ENCODE measurements at regions not wholly inside any gene's neighbourhood (a gene's known extent, or its start where the extent isn't known, plus 50 kb on each side); places are given as distances from the start of the nearest gene placed in this dataset.

GRCh38 chr22:27195094-27195493 is 537.7 kb downstream of the MIAT start:
- Histone ChIP-seq H3K4me3 (ENCODE audit: low read length in 2 of 2) (peak overlapping the region in 1 of 2 donors; percentile 15), H3K9ac (ENCODE audit: low read length in 2 of 2) (peak overlapping the region in 1 of 2 donors; percentile 25), H3K27me3 (ENCODE audit: control insufficient read depth in 1 of 2, insufficient read depth in 2 of 2, low read length in 2 of 2) (no peaks in the 10 kb centered on the region), H3K9me3 (ENCODE audit: control insufficient read depth in 2 of 2, low read length in 2 of 2) (peaks cover 0 to 2% of the 10 kb centered on the region in 2 donors), H3K36me3 (ENCODE audit: control insufficient read depth in 2 of 2, insufficient read depth in 2 of 2, low read length in 2 of 2) (no peaks in the 10 kb centered on the region), H3K27ac (ENCODE audit: low read length) (peak overlapping the region; percentile 67), H3K4me1 (ENCODE audit: control insufficient read depth, insufficient read depth, low read length) (peaks cover 14% of the 10 kb centered on the region)

GRCh38 chr22:27195494-27195893 is 538.1 kb downstream of the MIAT start:
- Histone ChIP-seq H3K27ac (ENCODE audit: low read length) (peak overlapping the region; percentile 67), H3K4me3 (ENCODE audit: low read length in 2 of 2) (peak overlapping the region in 1 of 2 donors; percentile 15), H3K9ac (ENCODE audit: low read length in 2 of 2) (no peak overlapping the region), H3K4me1 (ENCODE audit: control insufficient read depth, insufficient read depth, low read length) (peaks cover 14% of the 10 kb centered on the region), H3K9me3 (ENCODE audit: control insufficient read depth in 2 of 2, low read length in 2 of 2) (peaks cover 0 to 2% of the 10 kb centered on the region in 2 donors), H3K27me3 (ENCODE audit: control insufficient read depth in 1 of 2, insufficient read depth in 2 of 2, low read length in 2 of 2) (no peaks in the 10 kb centered on the region), H3K36me3 (ENCODE audit: control insufficient read depth in 2 of 2, insufficient read depth in 2 of 2, low read length in 2 of 2) (no peaks in the 10 kb centered on the region)

GRCh38 chr22:27196606-27197005 is 539.2 kb downstream of the MIAT start:
- no peak overlapping the region for H3K9ac ChIP-seq (ENCODE audit: low read length in 2 of 2)
- no peak overlapping the region for H3K27ac ChIP-seq (ENCODE audit: low read length)
- H3K9me3 ChIP-seq (ENCODE audit: control insufficient read depth in 2 of 2, low read length in 2 of 2), result peaks cover 0 to 2% of the 10 kb centered on the region in 2 donors
- peaks cover 14% of the 10 kb centered on the region for H3K4me1 ChIP-seq (ENCODE audit: control insufficient read depth, insufficient read depth, low read length)
- H3K27me3 ChIP-seq (ENCODE audit: control insufficient read depth in 1 of 2, insufficient read depth in 2 of 2, low read length in 2 of 2), result no peaks in the 10 kb centered on the region
- no peak overlapping the region for H3K4me3 ChIP-seq (ENCODE audit: low read length in 2 of 2)
- no peaks in the 10 kb centered on the region for H3K36me3 ChIP-seq (ENCODE audit: control insufficient read depth in 2 of 2, insufficient read depth in 2 of 2, low read length in 2 of 2)

- peaks cover 14% of the 10 kb centered on the region for H3K4me1 ChIP-seq (ENCODE audit: control insufficient read depth, insufficient read depth, low read length)
- peaks cover 0 to 2% of the 10 kb centered on the region in 2 donors for H3K9me3 ChIP-seq (ENCODE audit: control insufficient read depth in 2 of 2, low read length in 2 of 2)
- no peak overlapping the region for H3K4me3 ChIP-seq (ENCODE audit: low read length in 2 of 2)
- no peak overlapping the region for H3K27ac ChIP-seq (ENCODE audit: low read length)
- no peak overlapping the region for H3K9ac ChIP-seq (ENCODE audit: low read length in 2 of 2)
- no peaks in the 10 kb centered on the region for H3K27me3 ChIP-seq (ENCODE audit: control insufficient read depth in 1 of 2, insufficient read depth in 2 of 2, low read length in 2 of 2)
- no peaks in the 10 kb centered on the region for H3K36me3 ChIP-seq (ENCODE audit: control insufficient read depth in 2 of 2, insufficient read depth in 2 of 2, low read length in 2 of 2)
These were observed 539.7 kb downstream of the MIAT start for GRCh38 chr22:27197052-27197451.

GRCh38 chr22:27197618-27198017 is 540.2 kb downstream of the MIAT start:
- H3K9ac ChIP-seq (ENCODE audit: low read length in 2 of 2), result no peak overlapping the region
- no peaks in the 10 kb centered on the region for H3K27me3 ChIP-seq (ENCODE audit: control insufficient read depth in 1 of 2, insufficient read depth in 2 of 2, low read length in 2 of 2)
- peaks cover 10% of the 10 kb centered on the region for H3K4me1 ChIP-seq (ENCODE audit: control insufficient read depth, insufficient read depth, low read length)
- no peaks in the 10 kb centered on the region for H3K36me3 ChIP-seq (ENCODE audit: control insufficient read depth in 2 of 2, insufficient read depth in 2 of 2, low read length in 2 of 2)
- no peak overlapping the region for H3K27ac ChIP-seq (ENCODE audit: low read length)
- H3K9me3 ChIP-seq (ENCODE audit: control insufficient read depth in 2 of 2, low read length in 2 of 2), result peaks cover 0 to 2% of the 10 kb centered on the region in 2 donors
- H3K4me3 ChIP-seq (ENCODE audit: low read length in 2 of 2), result no peak overlapping the region

- Histone ChIP-seq H3K4me3 (ENCODE audit: low read length in 2 of 2) (no peak overlapping the region), H3K36me3 (ENCODE audit: control insufficient read depth in 2 of 2, insufficient read depth in 2 of 2, low read length in 2 of 2) (no peaks in the 10 kb centered on the region), H3K9ac (ENCODE audit: low read length in 2 of 2) (no peak overlapping the region), H3K4me1 (ENCODE audit: control insufficient read depth, insufficient read depth, low read length) (peaks cover 14% of the 10 kb centered on the region), H3K9me3 (ENCODE audit: control insufficient read depth in 2 of 2, low read length in 2 of 2) (peaks cover 0 to 2% of the 10 kb centered on the region in 2 donors), H3K27me3 (ENCODE audit: control insufficient read depth in 1 of 2, insufficient read depth in 2 of 2, low read length in 2 of 2) (no peaks in the 10 kb centered on the region), H3K27ac (ENCODE audit: low read length) (no peak overlapping the region)
These were observed 541.2 kb downstream of the MIAT start for GRCh38 chr22:27198518-27199035.

GRCh38 chr22:27199354-27199753 is 542.0 kb downstream of the MIAT start:
- H3K9ac ChIP-seq (ENCODE audit: low read length in 2 of 2), result no peak overlapping the region

GRCh38 chr22:27201276-27201675 is 543.9 kb downstream of the MIAT start:
- no peak overlapping the region for H3K4me3 ChIP-seq (ENCODE audit: low read length in 2 of 2)
- no peak overlapping the region for H3K27ac ChIP-seq (ENCODE audit: low read length)
- H3K4me1 ChIP-seq (ENCODE audit: control insufficient read depth, insufficient read depth, low read length), result peaks cover 14% of the 10 kb centered on the region
- no peaks in the 10 kb centered on the region for H3K27me3 ChIP-seq (ENCODE audit: control insufficient read depth in 1 of 2, insufficient read depth in 2 of 2, low read length in 2 of 2)
- peaks cover 0 to 7% of the 10 kb centered on the region in 2 donors for H3K9me3 ChIP-seq (ENCODE audit: control insufficient read depth in 2 of 2, low read length in 2 of 2)
- no peaks in the 10 kb centered on the region for H3K36me3 ChIP-seq (ENCODE audit: control insufficient read depth in 2 of 2, insufficient read depth in 2 of 2, low read length in 2 of 2)
- H3K9ac ChIP-seq (ENCODE audit: low read length in 2 of 2), result no peak overlapping the region

More at GRCh38 chr22:27199354-27199753, 542.0 kb downstream of the MIAT start:
- Histone ChIP-seq H3K27me3 (ENCODE audit: control insufficient read depth in 1 of 2, insufficient read depth in 2 of 2, low read length in 2 of 2) (no peaks in the 10 kb centered on the region), H3K9me3 (ENCODE audit: control insufficient read depth in 2 of 2, low read length in 2 of 2) (peaks cover 0 to 2% of the 10 kb centered on the region in 2 donors), H3K27ac (ENCODE audit: low read length) (no peak overlapping the region), H3K4me3 (ENCODE audit: low read length in 2 of 2) (no peak overlapping the region), H3K4me1 (ENCODE audit: control insufficient read depth, insufficient read depth, low read length) (peaks cover 14% of the 10 kb centered on the region), H3K36me3 (ENCODE audit: control insufficient read depth in 2 of 2, insufficient read depth in 2 of 2, low read length in 2 of 2) (no peaks in the 10 kb centered on the region)

GRCh38 chr22:27201741-27202140 is 544.4 kb downstream of the MIAT start:
- no peaks in the 10 kb centered on the region for H3K27me3 ChIP-seq (ENCODE audit: control insufficient read depth in 1 of 2, insufficient read depth in 2 of 2, low read length in 2 of 2)
- H3K4me1 ChIP-seq (ENCODE audit: control insufficient read depth, insufficient read depth, low read length), result peaks cover 19% of the 10 kb centered on the region
- peak overlapping the region in 1 of 2 donors; percentile 17 for H3K9ac ChIP-seq (ENCODE audit: low read length in 2 of 2)
- no peak overlapping the region for H3K27ac ChIP-seq (ENCODE audit: low read length)
- no peaks in the 10 kb centered on the region for H3K36me3 ChIP-seq (ENCODE audit: control insufficient read depth in 2 of 2, insufficient read depth in 2 of 2, low read length in 2 of 2)
- H3K4me3 ChIP-seq (ENCODE audit: low read length in 2 of 2), result no peak overlapping the region
- peaks cover 0 to 7% of the 10 kb centered on the region in 2 donors for H3K9me3 ChIP-seq (ENCODE audit: control insufficient read depth in 2 of 2, low read length in 2 of 2)

- no peak overlapping the region for H3K27ac ChIP-seq (ENCODE audit: low read length)
These were observed 545.9 kb downstream of the MIAT start for GRCh38 chr22:27203276-27203660.

GRCh38 chr22:27204280-27204679 is 546.9 kb downstream of the MIAT start:
- H3K9ac ChIP-seq (ENCODE audit: low read length in 2 of 2), result no peak overlapping the region
- no peak overlapping the region for H3K27ac ChIP-seq (ENCODE audit: low read length)
- H3K9me3 ChIP-seq (ENCODE audit: control insufficient read depth in 2 of 2, low read length in 2 of 2), result peaks cover 0 to 4% of the 10 kb centered on the region in 2 donors
- H3K36me3 ChIP-seq (ENCODE audit: control insufficient read depth in 2 of 2, insufficient read depth in 2 of 2, low read length in 2 of 2), result no peaks in the 10 kb centered on the region
- no peak overlapping the region for H3K4me3 ChIP-seq (ENCODE audit: low read length in 2 of 2)
- H3K27me3 ChIP-seq (ENCODE audit: control insufficient read depth in 1 of 2, insufficient read depth in 2 of 2, low read length in 2 of 2), result no peaks in the 10 kb centered on the region
- peaks cover 20% of the 10 kb centered on the region for H3K4me1 ChIP-seq (ENCODE audit: control insufficient read depth, insufficient read depth, low read length)

More at GRCh38 chr22:27203276-27203660, 545.9 kb downstream of the MIAT start:
- Histone ChIP-seq H3K9me3 (ENCODE audit: control insufficient read depth in 2 of 2, low read length in 2 of 2) (peaks cover 0 to 4% of the 10 kb centered on the region in 2 donors), H3K4me3 (ENCODE audit: low read length in 2 of 2) (peak overlapping the region in 1 of 2 donors; percentile 47), H3K27me3 (ENCODE audit: control insufficient read depth in 1 of 2, insufficient read depth in 2 of 2, low read length in 2 of 2) (no peaks in the 10 kb centered on the region), H3K4me1 (ENCODE audit: control insufficient read depth, insufficient read depth, low read length) (peaks cover 20% of the 10 kb centered on the region), H3K36me3 (ENCODE audit: control insufficient read depth in 2 of 2, insufficient read depth in 2 of 2, low read length in 2 of 2) (no peaks in the 10 kb centered on the region), H3K9ac (ENCODE audit: low read length in 2 of 2) (peak overlapping the region in 1 of 2 donors; percentile 23)

Data from stomach smooth muscle (tissue), 2 donors.